GM12892 (cell line): ENCODE measurements at regions not wholly inside any gene's neighbourhood (a gene's known extent, or its start where the extent isn't known, plus 50 kb on each side); places are given as distances from the start of the nearest gene placed in this dataset.

Source experiments
- POLR2A ChIP-seq: IDR thresholded peaks from 2 replicates; pipeline ENCODE4 v1.6.1; 2011; ENCODE audit warnings: low read depth, low read length, control low read depth
- POLR2AphosphoS5 ChIP-seq: IDR thresholded peaks from 2 replicates; pipeline ENCODE4 v1.6.1; 2011; ENCODE audit warnings: low read depth, low read length, control low read depth
- TAF1 ChIP-seq: IDR thresholded peaks from 2 replicates; pipeline ENCODE4 v1.6.1; 2011; ENCODE audit warnings: low read depth, mild to moderate bottlenecking, control low read depth, low read length, borderline replicate concordance

GRCh38 chr3:116969646-116970045, 260.1 kb downstream of the TUSC7 start:
- TF ChIP-seq TAF1, result no peak
- no peak for TF ChIP-seq POLR2A
- TF ChIP-seq POLR2AphosphoS5, result no peak
